GM18508 (cell line): ENCODE measurements at regions not wholly inside any gene's neighbourhood (a gene's known extent, or its start where the extent isn't known, plus 50 kb on each side); places are given as distances from the start of the nearest gene placed in this dataset.
A peak's percentile ranks its signal among the peaks of the same experiment; 100 is the strongest.

Source experiments
- ATAC-seq: cut with Tn5 transposase; IDR thresholded peaks from one replicate; pipeline ENCODE4 v1.9.1; 2021; ENCODE audit warnings: moderate number of reproducible peaks; ENCODE audit not compliant: insufficient read depth, unreplicated experiment

DNA sequence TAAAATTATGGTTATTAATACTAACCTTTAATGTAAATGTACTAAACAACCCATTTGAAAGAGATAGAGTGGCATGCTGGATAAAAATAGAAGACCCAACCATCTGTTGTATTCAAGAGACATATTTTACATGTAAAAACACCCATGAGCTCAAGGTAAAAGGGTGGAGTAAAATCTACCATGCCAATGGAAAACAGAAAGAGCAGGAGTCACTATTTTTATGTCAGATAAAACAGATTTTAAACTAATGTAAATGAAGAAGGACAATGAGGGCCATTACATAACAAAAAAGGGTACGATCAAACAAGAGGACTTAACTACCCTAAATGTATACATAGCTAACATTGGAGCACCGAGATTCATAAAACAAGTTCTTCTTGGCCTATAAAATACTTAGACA, 66.3 kb downstream of the ITM2A start:
- no peak for ATAC-seq

DNA sequence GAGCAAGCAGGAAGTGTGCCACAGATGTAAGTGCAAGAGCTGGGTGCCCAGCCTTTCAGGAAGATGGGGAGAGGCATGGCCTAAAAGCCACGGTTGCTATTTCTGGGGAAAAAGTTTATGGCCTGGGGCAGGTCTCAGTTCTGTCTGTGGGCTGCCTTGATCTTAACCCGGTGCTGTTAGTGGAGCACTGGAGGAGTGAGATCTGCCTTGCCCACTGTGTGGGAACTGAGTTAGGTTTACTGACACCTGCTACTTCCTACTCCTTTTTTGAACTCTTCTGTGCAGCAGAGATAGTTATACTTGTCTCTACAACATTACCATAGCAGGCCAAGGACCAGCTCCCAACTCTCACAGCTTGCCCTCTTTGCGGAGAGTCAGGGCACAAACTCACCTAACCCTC, 76.5 kb downstream of the ITM2A start:
- ATAC-seq, result no peak

DNA sequence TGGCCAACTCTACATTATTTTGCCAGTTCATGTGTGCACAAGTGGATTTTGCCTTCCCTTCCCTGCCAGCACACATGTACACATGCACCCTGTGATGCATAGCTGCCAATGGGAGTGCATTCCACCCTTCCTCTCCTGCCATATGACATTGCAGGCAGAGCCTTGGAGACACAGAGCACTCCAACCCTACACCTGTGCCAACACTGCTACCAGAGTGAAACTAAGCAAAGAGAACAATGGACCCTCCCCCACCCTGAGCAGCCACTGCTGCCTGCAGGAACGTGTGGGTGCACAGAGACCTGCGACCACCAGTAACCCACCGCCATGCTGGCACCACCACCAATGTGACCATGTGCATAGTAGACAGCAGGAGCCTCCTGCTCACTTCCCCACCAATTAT, 78.4 kb downstream of the ITM2A start:
- ATAC-seq, result no peak

DNA sequence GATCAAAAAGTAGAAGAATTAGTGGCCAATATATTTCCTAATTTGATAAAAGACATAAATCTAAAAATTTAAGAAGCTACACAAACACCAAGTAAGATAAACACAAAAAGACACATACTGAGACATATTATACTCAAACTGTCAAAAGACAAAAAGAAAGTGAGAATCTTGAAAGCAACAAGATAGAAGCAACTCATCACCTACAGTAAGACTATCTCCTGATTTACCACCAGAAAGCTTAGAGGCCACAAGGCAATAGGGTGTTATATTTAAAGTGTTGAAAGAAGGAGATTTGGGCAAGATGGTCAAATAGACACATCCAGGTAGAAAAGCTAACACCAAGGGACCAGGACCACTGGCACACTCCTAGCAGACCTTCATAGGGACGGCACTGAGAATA, 79.4 kb downstream of the ITM2A start:
- no peak for ATAC-seq

DNA sequence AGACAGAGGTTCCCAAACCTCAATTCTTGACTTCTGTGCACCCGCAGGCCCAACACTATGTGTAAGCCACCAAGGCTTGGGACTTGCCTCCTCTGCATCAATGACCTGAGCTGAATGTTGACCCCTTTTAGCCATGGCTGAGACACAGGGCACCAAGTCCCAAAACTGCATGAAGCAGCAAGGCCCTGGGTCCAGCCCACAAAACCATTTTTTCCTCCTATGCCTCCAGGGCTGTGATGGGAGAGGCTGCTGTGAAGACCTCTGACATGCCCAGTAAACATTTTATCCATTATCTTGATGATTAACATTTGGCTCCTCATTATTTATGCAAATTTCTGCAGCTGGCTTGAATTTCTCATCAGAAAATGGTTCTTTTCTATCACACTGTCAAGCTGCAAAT, 85.4 kb downstream of the ITM2A start:
- ATAC-seq, result no peak

DNA sequence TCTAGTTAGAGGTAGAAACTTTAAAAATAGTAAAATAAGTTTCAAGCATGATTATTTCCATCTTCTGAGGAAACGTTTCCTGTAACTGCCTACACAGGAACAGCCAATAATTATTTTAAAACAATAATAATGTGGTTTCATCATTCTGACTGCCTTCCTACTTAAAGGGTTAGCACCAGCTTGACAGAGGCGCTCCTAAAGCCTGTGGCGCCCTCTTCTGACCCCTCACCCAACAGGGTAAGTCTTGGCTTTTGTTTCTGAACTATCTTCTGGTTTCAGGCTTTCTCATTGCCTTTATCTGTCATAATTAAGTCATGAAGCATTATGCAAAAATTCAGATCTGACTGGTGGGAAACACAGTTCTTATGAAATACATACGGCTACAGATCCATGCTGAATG, 96.7 kb downstream of the ITM2A start:
- peak; percentile 95 for ATAC-seq

DNA sequence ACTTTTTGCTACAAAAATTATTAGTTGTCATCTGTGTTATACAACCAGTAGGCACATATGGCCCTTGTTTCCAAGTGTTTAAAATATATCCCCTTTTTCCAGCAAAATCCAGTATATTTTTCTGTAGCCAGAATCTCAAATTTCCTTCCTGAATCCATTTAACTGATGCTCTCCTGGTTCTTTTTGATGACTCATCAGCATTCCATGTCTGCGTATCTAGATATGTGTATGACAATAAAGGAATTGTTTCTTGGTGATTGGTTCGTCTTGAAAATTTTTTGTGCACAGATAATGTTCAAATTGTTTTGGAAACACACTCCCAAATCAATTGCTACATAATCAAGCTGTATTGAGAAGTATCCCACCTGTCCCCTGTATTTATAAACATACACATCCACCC, 98.3 kb downstream of the ITM2A start:
- no peak for ATAC-seq

DNA sequence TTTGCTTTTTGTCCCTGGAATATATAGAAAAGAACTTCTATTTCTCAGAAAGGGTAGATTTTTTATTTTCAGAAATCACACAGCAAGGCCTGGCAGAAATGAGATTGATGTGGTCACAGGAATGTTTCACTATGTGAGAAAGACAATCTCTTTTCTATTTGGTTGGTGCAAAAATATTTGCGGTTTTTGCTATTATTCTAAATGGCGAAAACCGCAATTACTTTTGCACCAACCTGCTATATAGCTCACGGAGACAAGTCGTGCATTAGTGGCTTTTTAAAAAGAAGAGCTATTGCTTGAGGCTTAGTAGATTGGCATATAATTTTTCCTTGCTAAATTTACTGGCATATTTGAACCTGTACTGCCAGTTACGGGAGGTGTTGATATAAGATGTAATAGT, 100.4 kb downstream of the ITM2A start:
- ATAC-seq, result no peak

DNA sequence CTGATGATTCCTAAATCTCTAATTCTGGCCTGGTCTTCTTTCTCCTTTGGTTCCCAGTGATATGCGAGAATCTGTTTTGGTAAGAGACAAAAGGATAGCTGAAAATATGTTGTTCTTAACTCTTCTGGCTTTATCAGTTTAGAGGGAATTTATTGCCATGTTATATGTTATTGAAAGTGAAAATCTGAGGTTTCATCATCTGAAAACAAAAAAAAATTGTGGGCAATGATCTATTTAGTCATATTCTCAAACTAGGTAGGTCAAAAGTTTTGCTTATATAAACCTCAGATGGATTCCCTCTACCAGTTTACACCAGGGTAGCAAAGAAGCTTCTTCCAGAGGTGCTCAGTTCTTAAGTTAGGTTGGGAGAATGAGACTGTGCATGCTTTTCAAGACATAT, 103.6 kb downstream of the ITM2A start:
- ATAC-seq, result no peak

DNA sequence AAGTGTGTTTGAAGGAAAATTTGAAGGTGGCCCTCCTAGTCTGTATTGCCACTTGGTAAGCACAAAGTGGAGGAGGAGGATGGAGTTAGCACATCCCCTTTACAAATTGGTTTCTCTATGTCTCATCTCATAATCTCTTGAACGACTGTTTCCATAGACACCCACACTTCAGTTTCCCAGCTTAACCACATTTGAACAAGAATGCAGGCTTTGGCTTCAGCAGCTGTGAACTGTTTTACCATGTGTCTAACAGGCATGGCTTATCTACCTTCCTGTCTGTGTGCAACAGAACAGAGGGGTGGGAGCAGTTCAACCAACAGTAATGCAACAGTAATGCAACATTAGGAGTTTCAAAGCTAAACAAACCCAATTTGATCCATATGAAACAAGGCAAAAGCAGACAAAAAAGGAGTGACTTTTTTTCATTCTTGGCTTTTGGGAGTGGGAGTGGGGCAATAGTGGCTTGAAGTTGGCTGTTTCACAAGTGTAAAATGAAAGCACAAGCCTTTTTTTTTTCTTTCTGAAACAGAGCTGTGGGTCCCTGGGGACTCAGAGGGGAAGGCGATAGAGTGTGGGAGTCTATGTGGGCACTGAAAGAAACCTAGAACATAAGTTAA, 108.0 kb downstream of the ITM2A start:
- peak; percentile 92 for ATAC-seq

DNA sequence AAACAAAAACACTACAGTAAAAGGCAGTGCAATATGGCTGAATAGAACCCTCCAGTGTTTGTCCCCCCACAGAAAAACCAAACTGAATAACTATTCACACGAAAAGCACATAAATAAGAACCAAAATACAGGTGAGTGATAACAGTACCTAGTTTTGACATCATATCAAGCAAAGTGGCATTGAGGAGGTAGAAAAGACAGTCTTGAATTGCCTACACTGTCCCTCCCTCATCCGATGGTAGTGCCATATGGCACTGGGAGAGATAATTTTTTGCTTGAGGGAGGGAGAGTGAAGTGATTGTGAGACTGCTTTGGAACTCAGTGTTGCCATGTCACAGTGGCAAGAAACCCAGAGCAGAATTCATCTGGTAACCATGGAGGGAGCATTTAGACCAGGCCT, 99.2 kb downstream of the GPR174 start:
- ATAC-seq, result no peak

DNA sequence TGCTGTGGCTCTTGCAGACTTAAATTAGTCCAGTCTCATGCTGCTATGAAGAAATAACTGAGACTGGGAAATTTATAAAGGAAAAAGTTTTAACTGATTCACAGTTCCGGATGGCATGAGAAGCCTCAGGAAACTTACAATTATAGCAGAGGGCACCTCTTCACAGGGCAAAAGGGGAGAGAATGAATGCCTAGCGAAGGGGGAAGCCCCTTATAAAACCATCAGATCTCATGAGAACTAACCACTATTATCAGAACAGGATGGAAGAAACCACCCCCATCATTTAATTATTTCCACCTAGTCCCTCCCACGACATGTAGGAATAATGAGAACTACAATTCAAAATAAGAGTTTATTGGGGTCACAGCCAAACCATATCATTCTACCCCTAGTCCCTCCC, 91.4 kb downstream of the GPR174 start:
- no peak for ATAC-seq

DNA sequence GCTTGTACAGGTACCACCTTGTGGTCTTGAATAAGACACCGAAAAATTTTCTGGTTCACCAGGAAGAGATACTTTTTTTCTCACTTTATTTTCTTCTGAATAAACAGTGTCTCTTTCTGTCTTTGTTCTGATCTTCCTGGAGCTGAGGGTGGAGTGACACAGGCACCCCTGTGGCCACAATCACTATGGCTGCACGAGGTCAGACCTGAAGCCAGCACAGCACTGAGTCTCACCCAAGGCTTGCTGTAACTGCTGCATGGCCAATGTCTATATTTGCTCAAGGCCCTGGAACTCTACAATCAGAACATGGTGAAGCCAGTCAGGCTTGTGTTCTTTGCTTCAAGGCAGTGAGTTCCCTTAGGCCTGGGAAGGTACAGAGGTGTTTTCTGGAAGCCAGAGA, 87.2 kb downstream of the GPR174 start:
- ATAC-seq, result no peak
